Loucy (cell line): ENCODE measurements at regions not wholly inside any gene's neighbourhood (a gene's known extent, or its start where the extent isn't known, plus 50 kb on each side); places are given as distances from the start of the nearest gene placed in this dataset.

Source experiments
- EZH2phosphoT487 ChIP-seq: fragments of 200-600 bp; IDR thresholded peaks from 2 replicates; pipeline ENCODE4 v1.6.1; 2018; ENCODE audit warnings: antibody characterized with exemption, mild to moderate bottlenecking, moderate library complexity, borderline replicate concordance
- TF ChIP-seq, protein P1 (sequence below): fragments of 200-600 bp; sonication (generic); conservative IDR thresholded peaks from 2 replicates; pipeline ENCODE4 v1.5.1; 2014; ENCODE audit warnings: mild to moderate bottlenecking, antibody characterized with exemption, low read length

DNA sequence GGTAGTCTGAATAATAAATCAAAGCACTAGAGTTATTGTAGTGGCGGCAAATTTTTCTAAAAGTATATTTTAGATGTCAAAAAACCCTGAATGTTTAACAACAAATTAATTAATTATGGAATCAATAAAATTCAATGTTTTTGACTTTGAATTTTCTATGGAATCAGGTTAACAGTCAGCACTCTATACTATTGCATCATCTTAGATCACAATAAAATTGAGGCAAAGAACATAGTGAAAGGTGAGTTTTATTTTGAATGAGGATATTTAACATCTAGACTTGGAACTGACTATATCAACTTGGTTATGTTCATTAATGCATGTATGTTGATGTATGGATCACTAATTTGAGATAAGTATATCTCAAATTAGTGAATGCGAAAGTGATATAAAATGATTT lies 148.5 kb downstream of the TNFSF18 start:
- TF ChIP-seq, protein P1, sequence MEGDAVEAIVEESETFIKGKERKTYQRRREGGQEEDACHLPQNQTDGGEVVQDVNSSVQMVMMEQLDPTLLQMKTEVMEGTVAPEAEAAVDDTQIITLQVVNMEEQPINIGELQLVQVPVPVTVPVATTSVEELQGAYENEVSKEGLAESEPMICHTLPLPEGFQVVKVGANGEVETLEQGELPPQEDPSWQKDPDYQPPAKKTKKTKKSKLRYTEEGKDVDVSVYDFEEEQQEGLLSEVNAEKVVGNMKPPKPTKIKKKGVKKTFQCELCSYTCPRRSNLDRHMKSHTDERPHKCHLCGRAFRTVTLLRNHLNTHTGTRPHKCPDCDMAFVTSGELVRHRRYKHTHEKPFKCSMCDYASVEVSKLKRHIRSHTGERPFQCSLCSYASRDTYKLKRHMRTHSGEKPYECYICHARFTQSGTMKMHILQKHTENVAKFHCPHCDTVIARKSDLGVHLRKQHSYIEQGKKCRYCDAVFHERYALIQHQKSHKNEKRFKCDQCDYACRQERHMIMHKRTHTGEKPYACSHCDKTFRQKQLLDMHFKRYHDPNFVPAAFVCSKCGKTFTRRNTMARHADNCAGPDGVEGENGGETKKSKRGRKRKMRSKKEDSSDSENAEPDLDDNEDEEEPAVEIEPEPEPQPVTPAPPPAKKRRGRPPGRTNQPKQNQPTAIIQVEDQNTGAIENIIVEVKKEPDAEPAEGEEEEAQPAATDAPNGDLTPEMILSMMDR: no peak
- TF ChIP-seq EZH2phosphoT487: no peak
